NCI-H1694 treated with DMSO at 0.1 percent for 48 hours (cell line): ENCODE measurements at regions not wholly inside any gene's neighbourhood (a gene's known extent, or its start where the extent isn't known, plus 50 kb on each side); places are given as distances from the start of the nearest gene placed in this dataset.
A peak's percentile ranks its signal among the peaks of the same experiment; 100 is the strongest.

Experiments
- DNase-seq: peaks from one replicate; lab custom pipeline; 2025; lab: John Stamatoyannopoulos, UW

DNA sequence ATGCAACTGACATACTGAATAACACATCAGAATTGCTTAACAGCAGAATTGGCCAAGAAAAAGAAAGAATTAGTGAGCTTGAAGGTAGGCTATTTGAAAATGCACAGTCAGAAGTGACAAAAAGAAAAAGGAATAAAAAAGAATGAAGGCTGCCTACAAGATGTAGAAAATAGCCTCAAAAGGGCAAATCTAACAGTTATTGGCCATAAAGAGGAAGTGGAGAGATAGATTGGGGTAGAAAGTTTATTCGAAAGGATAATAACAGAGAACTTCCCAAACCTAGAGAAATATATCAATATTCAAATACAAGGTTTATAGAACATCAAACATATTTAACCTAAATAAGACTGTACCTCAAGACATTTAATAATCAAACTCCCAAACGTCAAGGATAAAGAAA, 67.5 kb downstream of the ATP6V1G3 start:
- DNase-seq = no peak

DNA sequence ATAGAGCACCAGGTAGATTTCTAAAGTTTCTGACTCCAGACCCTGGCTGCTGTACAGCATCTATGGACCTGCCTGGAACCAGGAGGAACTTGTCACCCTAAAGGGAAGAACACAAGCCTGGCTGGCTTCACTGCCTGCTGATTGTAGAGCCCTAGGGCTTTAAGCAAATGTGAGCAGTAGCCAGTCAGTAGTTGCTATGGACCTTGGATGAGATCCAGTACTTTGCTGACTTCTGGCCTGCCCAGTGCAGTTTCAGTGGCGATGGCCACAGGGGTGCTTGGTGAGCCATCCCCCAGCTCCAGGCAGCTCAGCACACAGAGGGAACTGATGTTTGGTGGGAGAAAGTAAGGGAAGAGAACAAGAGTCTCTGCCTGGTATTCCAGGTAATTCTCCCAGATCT, 68.4 kb downstream of the ATP6V1G3 start:
- DNase-seq = no peak

DNA sequence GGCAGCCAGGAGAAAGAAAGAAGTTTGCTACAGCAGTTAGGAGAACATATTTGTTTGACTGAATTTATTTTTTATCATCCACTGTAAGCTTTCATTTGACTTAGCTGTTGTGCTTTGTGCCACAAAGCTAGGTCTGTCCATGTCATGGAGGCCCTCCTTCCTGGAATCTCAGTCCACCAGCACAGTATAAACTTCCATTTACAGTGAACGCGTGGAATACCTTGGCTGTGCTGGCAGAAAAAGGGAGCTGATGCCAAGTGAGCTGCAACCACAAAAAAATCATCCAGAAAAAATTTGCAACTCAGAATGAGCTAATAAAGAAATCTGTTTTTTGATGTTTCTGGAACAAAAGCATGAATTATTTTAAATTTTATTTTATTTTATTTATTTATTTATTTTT, 72.6 kb downstream of the ATP6V1G3 start:
- no peak for DNase-seq

DNA sequence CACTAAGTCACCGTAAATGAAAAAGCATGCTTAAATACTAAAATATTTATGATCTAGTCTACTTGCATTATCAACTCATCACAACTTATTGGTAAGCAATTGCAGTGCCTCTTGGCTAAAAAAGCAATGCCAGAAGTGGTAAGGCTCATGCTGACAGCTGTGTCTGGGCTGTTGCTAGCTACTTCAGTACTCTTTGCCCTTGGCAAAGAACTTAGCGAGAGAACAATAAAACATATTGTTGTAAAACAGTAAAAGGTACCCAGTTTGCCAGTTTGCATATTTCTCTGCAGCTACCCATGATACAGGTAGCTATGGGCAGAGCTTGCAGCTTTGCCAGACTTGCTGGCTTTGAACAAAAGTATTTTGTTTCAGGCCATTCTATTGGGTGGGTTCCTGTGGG, 73.1 kb downstream of the ATP6V1G3 start:
- no peak for DNase-seq

DNA sequence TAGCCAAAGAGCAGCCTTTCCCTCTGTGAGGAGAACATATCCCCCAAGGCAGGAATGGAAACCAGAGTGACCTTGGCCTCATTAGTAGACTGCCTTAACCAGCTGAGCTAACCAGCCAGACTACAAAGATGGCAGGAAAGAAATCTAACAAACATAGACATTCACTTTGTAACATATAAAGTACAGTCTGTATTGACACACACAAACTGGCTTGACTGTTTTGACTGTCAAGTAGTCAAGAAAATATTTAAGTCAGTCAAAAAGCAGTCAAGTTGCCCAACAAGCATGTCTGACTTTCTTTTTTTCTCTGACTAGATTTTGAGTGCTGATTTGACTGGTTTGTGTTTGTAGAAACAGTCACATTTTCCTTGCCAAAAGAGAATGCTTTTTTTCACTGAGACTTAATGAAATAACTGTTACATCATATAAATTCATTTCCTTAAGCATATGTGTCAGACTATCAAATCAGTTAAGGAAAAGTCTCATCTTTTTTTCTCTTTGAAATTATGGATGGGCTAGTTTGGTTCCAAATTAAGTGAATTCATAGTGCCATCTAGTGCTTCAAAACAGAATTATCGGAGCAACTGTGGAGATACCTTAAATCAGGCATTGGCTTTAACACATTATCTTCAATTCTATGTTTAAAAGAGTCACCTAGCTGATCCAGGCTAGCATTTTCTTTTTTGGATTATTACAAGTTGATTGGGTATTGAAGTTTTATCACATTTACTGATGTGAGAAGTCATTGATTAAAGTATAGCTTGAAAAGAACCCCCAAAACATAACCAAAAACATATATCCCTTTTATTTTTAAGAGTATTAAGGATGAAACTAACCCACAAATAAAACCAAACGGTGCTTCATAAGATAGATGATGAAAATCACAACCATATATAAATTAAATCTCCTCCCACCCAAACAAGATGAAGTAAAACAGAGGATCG, 75.0 kb downstream of the ATP6V1G3 start:
- DNase-seq = peak; percentile 66

DNA sequence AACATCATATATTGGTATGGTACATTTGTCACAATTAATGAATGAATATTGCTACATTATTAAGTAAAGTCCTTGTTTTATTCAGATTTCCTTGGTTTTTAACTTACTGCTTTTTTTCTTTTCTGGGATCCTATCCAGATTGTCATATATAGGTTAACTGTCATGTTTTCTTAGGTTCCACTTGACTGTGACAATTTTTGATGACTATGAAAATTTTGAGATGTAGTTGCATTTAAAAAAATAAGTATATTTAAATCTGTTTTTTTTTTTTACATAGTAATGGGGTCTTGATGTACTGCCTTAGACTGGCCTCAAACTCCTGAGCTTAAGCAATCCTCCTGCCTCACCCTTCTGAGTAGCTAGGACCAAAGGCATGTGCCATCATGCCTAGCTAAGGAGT, 76.8 kb downstream of the ATP6V1G3 start:
- no peak for DNase-seq

DNA sequence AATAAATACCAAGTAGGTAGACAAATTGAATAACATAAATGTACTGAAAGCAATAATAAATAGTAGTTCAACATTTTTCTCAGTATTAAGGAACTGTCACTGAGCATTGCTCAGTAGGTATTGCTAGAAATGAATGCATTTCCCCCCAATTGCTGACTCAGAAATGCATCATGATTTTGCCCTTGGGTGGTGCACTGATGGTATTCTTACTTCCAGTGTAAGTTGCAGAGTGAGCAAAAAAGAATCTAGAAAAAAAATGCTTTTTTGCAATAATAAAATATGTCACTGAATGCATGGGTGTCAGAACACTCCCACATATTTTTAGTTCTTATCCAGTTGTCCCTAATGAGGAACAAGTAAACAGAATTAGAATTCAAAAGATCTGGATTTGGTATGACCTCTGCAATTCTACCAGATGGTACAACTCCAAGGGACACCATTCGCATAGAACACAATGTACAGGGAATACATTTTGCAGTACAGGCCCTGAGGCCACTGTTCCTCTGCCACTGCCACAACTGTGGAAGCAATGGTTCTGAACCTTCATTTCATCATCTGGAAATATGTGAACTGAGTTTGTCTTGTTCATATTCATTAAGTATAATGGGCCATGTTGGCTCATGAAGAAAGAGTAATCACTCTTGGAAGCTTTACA, 78.0 kb downstream of the ATP6V1G3 start:
- DNase-seq = no peak

DNA sequence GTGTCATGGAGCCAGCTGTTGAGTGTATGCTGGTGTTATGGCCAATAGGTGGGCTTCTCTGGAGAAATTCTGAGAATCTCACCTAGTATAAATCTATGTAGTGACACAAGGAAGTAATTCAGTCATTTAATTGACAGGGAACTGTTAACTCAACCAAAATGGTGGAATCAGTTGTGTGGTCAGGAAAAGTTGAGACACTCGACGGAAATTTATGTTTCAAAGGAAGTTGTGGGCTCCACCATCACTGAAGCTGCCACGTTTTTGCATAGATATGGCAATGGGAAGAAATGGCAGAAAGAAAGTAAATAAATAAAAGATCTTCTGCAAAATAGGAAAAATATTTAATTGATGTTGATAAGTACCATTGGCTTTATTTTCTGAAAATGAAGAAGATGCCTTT, 84.5 kb downstream of the ATP6V1G3 start:
- DNase-seq = no peak

DNA sequence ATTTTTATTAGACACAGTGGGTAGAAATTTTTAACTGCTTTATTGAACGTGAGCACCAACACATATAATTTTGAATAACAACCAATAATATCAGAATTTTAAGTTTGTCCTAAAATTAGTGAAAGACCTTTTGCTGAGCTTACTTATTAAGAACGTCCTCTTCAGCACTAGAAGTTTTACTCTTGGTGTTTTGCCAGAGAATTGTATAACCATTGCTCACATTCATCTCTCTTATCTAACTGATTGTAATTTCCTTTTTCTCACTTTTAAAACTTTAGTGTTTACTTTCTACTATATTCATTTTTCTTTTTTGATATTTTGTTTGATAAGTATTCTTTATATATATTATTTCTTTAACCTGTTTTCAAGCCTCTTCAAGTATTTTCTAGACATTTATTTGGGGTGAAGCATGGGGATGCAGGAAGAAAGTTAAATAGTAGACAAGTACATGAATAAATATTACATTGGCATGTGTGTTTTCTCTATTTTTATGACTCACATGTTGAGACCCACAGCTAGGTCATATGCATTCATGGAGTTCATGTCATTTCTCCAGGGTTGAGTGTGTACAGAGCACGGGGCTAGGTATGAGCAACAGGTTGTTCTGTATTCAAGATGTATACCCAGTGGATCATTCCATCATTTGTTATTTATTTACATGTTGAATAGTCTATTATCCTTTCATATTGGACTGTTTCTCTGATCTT, 90.6 kb downstream of the ATP6V1G3 start:
- no peak for DNase-seq

DNA sequence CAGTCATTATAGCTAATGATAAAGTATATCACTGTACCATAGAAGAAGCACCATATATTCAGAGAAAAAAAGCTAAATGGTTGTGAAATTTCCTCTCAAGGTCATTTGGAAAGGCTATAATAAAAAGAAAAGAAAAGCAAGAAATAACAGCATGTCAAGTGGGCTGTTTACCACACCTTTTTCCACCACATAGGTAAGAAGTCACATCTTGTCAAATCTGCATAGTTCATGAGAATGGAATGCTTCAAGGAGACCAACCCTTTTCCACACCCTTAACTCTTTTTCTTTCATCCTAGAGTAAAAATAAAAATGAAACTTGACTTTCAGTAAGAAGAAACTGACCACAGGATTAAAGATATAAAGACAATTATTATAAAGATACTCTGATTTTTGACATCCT, 91.2 kb downstream of the ATP6V1G3 start:
- DNase-seq = no peak

DNA sequence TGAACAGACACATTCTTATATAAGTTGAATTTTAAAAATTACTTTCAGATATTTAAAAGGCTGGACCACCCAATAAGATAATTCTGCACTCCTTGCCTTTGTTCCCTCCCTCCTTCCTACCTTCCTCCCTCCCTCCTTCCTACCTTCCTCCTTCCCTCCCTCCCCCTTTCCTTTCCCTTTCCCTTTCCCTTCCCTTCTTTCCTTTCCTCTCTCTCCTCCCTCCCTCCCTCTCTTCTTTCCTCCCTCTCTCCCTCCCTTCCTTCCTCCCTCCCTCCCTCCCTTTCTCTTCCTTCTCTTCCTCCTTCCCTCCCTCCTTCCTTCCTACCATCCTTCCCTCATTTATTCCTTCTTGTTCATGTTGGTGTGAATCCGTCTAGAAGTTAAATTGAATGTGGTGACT, 93.0 kb downstream of the ATP6V1G3 start:
- DNase-seq = no peak

DNA sequence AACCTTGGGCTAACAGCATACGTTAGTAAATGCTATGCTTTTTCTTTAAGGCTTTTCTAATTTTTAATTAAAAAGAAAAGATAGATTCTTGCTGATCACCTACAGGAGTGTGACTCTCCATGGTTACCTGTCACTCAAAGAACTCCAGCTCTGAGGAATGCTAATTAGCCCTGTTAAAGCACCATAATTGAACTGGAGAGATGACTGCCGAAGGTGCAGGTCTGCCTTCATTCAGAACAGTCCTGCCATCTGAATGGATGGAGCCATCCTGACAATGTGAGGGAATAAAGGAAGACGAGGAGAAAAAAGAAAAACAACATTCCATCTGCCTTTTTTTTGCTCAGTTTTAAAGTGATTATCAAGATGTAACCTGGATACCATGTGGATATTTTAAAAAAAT, 94.6 kb downstream of the ATP6V1G3 start:
- DNase-seq = no peak

DNA sequence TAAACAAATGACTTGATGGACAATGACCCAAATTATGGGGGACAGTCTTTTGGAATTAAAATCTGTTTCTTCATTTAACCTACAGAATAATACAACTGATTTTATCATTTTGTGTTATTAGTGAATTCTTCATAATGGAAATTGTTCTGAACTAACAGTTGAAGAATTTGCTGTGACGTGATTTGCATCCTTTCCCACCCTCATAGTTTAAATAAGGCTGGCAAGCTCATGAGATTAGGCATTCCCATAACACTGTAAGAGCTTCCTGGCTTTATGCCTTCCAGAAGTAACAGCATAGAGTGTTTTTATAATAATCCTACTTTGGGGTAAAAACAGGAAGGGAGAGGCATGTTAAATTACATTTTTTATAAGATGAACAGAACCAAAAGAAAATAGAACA, 95.7 kb downstream of the ATP6V1G3 start:
- DNase-seq = no peak

DNA sequence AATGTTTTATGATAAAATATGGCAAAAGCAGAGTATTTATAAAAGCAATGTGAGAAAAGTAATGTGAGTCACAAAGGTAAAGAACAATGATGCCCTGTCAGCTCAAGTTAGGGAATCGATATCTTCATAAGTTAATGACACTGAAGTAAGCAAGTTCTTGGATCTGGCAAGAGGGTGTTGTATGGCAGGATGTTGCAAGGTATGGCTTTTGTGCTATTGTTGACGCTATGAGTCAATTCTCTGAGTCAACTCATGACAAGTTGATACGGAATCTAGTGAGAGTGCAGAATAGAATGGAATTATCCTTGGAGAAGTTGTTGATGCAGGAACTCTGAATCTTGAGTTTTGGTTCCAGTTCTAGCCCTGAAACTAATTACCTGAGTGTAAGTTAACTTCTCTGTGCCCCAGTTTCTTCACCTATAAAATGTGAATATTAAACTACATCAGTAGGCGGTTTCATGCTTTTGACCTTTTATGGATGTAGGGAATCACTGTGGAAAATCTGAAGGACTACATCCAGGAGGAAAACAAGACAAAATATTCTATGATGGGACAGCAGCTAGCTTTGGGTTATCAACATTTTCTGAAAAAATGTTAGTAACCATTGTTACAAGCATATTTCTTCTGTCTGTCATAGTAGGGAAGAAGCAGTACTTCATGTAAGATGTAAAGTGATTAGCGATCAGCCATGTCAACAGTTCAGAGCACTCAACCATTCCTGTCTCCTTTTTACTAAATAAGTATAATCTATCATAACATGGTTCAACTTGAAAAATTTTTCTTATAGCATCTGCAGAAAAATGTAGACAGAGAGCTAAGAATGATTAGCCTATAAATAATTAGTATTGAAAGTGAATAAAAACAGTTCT, 96.9 kb downstream of the ATP6V1G3 start:
- DNase-seq = no peak

DNA sequence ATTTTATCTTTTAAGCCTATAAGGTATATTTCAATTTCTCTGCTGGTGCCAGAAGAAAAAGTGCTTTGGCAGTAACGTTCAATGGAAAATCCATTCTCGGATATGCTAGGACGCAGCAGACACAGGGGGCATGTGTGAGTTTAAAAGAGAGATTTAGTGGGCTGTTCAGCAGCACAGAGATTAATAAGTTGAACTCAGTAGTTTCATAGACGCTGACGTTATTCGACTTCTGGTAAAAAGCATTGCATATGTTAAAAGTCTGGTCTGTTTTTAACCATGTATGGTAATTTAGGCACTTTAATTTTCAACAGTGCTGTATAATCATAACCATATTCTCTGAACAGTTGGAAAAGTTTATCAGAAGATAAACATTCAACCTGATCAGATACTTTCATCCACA, 99.6 kb downstream of the ATP6V1G3 start:
- no peak for DNase-seq

DNA sequence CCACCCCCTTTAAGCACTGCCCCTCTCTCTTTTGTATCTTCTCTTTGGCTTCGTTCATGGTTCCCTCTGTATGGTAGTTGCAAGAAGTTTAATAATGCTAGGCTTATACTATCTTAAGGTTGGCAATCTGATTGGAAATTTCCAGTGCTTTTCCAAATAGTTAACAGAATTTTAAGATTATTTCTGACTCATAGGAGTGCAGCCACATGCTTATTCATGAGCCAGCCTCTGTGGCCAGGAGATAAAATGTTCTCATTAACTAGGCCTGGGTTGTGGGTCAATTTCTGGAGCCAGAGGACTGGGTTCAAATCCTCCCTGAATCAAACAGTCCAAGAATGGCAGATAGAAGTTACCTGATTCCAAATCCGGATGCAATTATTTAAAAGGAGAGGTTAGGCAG, 103.1 kb downstream of the ATP6V1G3 start:
- no peak for DNase-seq

DNA sequence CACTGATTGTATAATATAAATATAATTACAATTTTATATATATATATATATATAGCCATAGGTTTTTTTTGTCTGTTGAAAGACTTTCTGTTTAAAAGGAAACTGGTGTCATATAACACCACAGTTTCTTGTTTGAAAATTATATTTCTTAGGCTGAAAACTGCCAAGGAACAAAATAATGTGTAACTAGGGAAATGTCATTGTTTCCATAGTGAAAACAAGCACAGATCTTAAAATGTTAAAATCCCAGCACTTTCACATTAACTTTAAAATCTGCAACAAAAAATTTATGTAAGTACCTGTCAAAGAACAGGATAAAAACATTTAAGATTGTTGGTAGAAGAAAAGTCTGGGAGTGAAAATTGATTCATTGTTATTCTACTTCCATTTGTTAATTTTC, 104.2 kb downstream of the ATP6V1G3 start:
- DNase-seq = no peak

DNA sequence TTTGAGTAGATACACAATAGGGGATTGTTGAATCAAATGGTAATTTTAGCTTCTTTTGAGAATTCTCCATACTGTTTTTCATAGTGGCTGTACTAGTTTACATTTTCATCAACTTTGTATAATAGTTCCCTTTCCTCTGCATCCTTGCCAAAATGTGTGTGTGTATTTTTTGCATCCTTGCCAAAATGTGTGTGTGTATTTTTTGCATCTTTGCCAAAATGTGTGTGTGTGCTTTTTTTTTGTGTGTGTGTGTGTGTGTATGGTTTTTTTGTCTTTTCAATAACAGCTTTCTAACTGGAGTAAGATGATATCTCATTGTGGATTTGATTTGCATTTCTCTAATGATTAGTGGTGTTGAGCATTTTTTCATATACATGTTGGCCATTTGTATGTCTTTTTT, 105.4 kb downstream of the ATP6V1G3 start:
- DNase-seq = no peak

DNA sequence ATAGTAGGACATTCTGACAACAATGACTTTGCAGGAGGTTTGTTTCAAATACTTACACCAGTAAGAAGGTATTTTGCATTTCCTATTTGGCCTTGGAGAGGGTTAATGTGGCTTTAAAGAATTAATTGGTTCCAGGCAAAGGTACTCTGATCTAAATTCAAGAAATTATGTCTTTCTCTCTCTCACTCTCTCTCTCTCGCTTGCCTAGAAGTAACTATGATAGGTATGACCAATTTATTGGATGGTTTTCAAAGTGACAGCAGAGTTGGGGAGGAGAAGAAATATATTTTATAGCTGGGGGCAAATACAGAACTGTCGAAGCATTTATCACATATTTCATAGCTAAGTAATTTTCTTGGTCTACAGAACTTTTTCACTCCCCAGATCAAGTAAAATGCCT, 116.0 kb downstream of the ATP6V1G3 start:
- DNase-seq = no peak

DNA sequence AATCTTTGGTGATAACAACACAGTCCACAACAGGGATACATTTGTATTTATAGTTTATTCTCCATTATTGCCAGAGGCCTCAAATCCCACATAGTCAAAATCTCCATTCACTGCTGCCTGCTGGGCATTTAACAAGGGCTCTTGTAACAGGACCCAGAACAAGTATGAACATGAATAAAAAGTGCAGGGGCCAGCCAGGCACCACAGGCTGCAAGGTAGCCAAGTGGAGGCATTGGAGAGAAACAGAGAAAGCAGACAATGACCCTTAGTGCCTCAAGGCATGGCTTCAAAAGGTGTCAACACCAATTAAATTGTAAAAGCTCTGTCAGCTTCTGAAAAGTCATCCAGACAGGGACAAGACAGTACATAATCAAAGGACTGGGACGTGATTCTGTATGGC, 116.8 kb downstream of the ATP6V1G3 start:
- DNase-seq = no peak

DNA sequence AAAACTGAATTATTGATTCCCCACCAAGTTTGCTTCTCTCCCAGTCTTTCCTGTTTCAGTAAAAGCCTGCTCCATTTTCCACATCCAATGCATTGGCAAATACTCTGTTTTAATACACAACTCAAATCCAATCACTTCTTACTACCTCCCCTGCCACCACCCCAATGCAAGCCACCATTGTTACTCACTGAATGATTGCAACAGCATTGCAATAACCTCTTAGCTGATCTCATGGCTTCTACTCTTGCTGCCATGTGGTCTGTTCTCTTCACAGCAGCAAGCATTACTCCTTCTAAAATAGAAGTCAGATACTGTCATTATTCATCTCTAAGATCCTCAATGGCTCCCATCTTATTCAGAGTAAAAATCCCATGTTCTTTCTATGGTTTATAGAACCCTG, 123.4 kb downstream of the ATP6V1G3 start:
- no peak for DNase-seq

DNA sequence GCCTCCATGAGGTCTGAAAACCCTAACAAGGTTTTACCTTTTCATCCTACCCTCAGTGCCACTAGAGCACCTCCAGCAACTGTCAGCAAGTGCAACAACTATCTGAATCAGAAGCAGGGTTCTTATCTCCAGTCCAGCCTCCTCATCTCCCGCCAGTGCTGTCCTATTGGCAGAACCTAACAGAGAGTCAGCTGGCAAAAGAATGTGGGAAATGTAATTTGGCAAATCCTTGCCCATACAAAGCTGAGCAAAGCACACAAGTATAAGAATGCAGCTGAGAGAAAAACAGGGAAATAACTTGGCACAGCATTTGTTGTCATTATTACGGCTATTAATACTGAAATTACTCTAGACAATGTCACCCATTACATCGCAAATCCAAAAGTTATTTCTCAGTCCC, 124.2 kb downstream of the ATP6V1G3 start:
- no peak for DNase-seq
